B cell (primary cell): ENCODE measurements at regions not wholly inside any gene's neighbourhood (a gene's known extent, or its start where the extent isn't known, plus 50 kb on each side); places are given as distances from the start of the nearest gene placed in this dataset.

Source experiments
- ATAC-seq: fragments of 200-7000 bp; cut with Tn5 transposase; one replicate; pipeline ENCODE4 v1.10.0; 2021; ENCODE audit warnings: low read depth, mild to moderate bottlenecking, moderate number of reproducible peaks, moderate library complexity
- CTCF ChIA-PET: fragments of 350-600 bp; sonication (Branson Sonifier 250); formaldehyde crosslinking; loops from one replicate; lab custom pipeline; 2021; ENCODE audit warnings: antibody characterized with exemption, inconsistent platforms; lab: Charles Lee
- POLR2A ChIA-PET: fragments of 350-600 bp; sonication (Branson Sonifier 250); formaldehyde crosslinking; loops from one replicate; lab custom pipeline; 2021; ENCODE audit warnings: antibody characterized with exemption; lab: Charles Lee
- DNase-seq: peaks from one replicate; pipeline ENCODE4 v3.0.0; 2013
- H2AFZ ChIP-seq: 2 replicates; pipeline ENCODE4 v1.6.1; 2012; ENCODE audit warnings: mild to moderate bottlenecking, low read depth, low read length; ENCODE audit not compliant: insufficient read depth, poor library complexity, severe bottlenecking
- H3K27ac ChIP-seq, 2 donors: 1 replicate in 1 of 2; 2 replicates in 1 of 2; pipeline ENCODE4 v1.5.1; 2012 to 2013; ENCODE audit warnings: low read length in 2 of 2, mild to moderate bottlenecking in 2 of 2, moderate library complexity in 1 of 2
- H3K27me3 ChIP-seq, 4 experiments: fragments of 200-600 bp in 1 of 4; sonication (generic) in 1 of 4; replicated peaks in 1 of 4; 1 replicate in 2 of 4; 2 replicates in 2 of 4; pipeline versions ENCODE4 v1.6.1 to v1.7.0; 2013 to 2016; ENCODE audit warnings: low read length in 3 of 4, mild to moderate bottlenecking in 2 of 4, mixed read lengths in 1 of 4, moderate library complexity in 1 of 4; ENCODE audit not compliant: insufficient read depth in 4 of 4, control insufficient read depth in 3 of 4; ENCODE audit errors: control extremely low read depth in 1 of 4
- H3K36me3 ChIP-seq, 2 experiments: replicated peaks in 1 of 2; 1 replicate in 1 of 2; 2 replicates in 1 of 2; pipeline versions ENCODE4 v1.6.1 to v1.7.1; 2013; ENCODE audit warnings: low read length in 1 of 2; ENCODE audit not compliant: insufficient read depth in 2 of 2, control insufficient read depth in 1 of 2; ENCODE audit errors: control extremely low read depth in 1 of 2, extremely low read depth in 1 of 2
- H3K4me1 ChIP-seq, 2 donors: fragments of 200-600 bp in 1 of 2; sonication (generic) in 1 of 2; 1 replicate in 1 of 2; 2 replicates in 1 of 2; pipeline versions ENCODE4 v1.5.1 to v1.6.1; 2013 to 2017; ENCODE audit warnings: low read length in 2 of 2; ENCODE audit not compliant: control insufficient read depth in 2 of 2, insufficient read depth in 2 of 2
- H3K4me2 ChIP-seq: replicated peaks from 2 replicates; pipeline ENCODE3; 2012; ENCODE audit warnings: mild to moderate bottlenecking, low read depth, low read length; ENCODE audit not compliant: poor library complexity, severe bottlenecking
- H3K4me3 ChIP-seq, 5 experiments: fragments of 200-600 bp in 1 of 5; sonication (generic) in 1 of 5; 1 replicate in 3 of 5; 2 replicates in 2 of 5; pipeline versions ENCODE4 v1.5.1 to v1.7.0; 2011 to 2016; ENCODE audit warnings: low read length in 4 of 5, mild to moderate bottlenecking in 4 of 5, low read depth in 2 of 5, control low read depth in 1 of 5, moderate library complexity in 1 of 5; ENCODE audit not compliant: insufficient read depth in 1 of 5; ENCODE audit errors: control extremely low read depth in 1 of 5, extremely low read depth in 1 of 5
- H3K79me2 ChIP-seq: fragments of 200-600 bp; sonication (generic); one replicate; pipeline ENCODE4 v1.6.0; 2016; ENCODE audit warnings: low read length; ENCODE audit not compliant: control insufficient read depth, insufficient read depth
- H3K9ac ChIP-seq: fragments of 200-600 bp; sonication (generic); 2 replicates; pipeline ENCODE4 v1.6.1; 2017; ENCODE audit warnings: mild to moderate bottlenecking, low read length, moderate library complexity
- H3K9me3 ChIP-seq, 3 donors: one replicate each; pipeline versions ENCODE4 v1.6.1 to v1.7.1; 2013; ENCODE audit warnings: low read length in 2 of 3; ENCODE audit not compliant: control insufficient read depth in 2 of 3, insufficient read depth in 1 of 3; ENCODE audit errors: control extremely low read depth in 1 of 3
- H4K20me1 ChIP-seq: 2 replicates; pipeline ENCODE4 v1.6.0; 2012; ENCODE audit warnings: mild to moderate bottlenecking, low read length; ENCODE audit not compliant: insufficient read depth, control insufficient read depth, poor library complexity, severe bottlenecking
- H3K27ac Mint-ChIP-seq: one replicate; pipeline ENCODE4 v1.8.0; 2021; ENCODE audit warnings: mixed read lengths
- H3K27me3 Mint-ChIP-seq: one replicate; pipeline ENCODE4 v1.8.0; 2021; ENCODE audit warnings: mixed read lengths
- H3K4me1 Mint-ChIP-seq: one replicate; pipeline ENCODE4 v1.8.0; 2021; ENCODE audit warnings: mixed read lengths
- H3K4me3 Mint-ChIP-seq: one replicate; pipeline ENCODE4 v1.8.0; 2021; ENCODE audit warnings: mixed read lengths
- H3K9me3 Mint-ChIP-seq: one replicate; pipeline ENCODE4 v1.8.0; 2022; ENCODE audit warnings: mixed read lengths; ENCODE audit not compliant: insufficient read depth
- EZH2 ChIP-seq: IDR thresholded peaks from 2 replicates; pipeline ENCODE4 v1.6.1; 2012; ENCODE audit warnings: borderline replicate concordance, low read depth, mild to moderate bottlenecking, moderate library complexity, low read length; ENCODE audit not compliant: insufficient read depth, poor library complexity, severe bottlenecking
- WGBS: methylation state at CpG from one replicate; pipeline ENCODE4 v1.1.5; 2013; ENCODE audit warnings: missing lambda C conversion rate; ENCODE audit not compliant: insufficient coverage; 5-methylcytosine and 5-hydroxymethylcytosine counted together
- intact Hi-C: fragments of 100-400 bp; cut with micrococcal nuclease; formaldehyde crosslinking; loops from one replicate; pipeline ENCODE4 v1.10.0; 2022
- TF ChIP-seq, protein P1 (sequence below): fragments of 200-600 bp; IDR thresholded peaks from one replicate; pipeline ENCODE4 v1.8.0; 2022; ENCODE audit warnings: antibody characterized with exemption, mild to moderate bottlenecking

DNA sequence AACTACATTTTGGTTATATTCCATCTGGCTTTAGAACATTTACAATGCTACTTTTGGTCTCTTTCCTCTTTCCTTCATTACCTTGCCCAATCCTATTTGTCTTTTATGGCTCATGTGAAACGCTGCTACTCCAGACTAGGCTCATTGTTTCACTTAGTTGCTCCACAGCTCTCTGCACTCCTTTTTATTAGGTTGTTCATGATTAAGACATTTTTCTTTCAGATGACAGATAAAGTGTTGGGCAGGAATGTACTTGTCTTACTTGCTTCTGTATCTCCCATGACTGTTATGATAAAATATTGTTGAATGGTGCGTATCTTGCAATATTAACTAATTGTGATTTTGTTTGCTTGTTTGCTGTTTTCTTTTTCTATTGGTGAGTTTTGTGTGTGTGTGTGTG lies 1532.3 kb downstream of the KCNT2 start:
- no peak overlapping the region for H2AFZ ChIP-seq
- Mint-ChIP-seq H3K9me3 (no peaks in the 10 kb centered on the region), H3K4me3 (no peak overlapping the region), H3K27me3 (no peaks in the 10 kb centered on the region), H3K27ac (no peak overlapping the region), H3K4me1 (no peaks in the 10 kb centered on the region)
- TF ChIP-seq EZH2 = no peak
- TF ChIP-seq, protein P1, sequence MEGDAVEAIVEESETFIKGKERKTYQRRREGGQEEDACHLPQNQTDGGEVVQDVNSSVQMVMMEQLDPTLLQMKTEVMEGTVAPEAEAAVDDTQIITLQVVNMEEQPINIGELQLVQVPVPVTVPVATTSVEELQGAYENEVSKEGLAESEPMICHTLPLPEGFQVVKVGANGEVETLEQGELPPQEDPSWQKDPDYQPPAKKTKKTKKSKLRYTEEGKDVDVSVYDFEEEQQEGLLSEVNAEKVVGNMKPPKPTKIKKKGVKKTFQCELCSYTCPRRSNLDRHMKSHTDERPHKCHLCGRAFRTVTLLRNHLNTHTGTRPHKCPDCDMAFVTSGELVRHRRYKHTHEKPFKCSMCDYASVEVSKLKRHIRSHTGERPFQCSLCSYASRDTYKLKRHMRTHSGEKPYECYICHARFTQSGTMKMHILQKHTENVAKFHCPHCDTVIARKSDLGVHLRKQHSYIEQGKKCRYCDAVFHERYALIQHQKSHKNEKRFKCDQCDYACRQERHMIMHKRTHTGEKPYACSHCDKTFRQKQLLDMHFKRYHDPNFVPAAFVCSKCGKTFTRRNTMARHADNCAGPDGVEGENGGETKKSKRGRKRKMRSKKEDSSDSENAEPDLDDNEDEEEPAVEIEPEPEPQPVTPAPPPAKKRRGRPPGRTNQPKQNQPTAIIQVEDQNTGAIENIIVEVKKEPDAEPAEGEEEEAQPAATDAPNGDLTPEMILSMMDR = no peak
- ATAC-seq = no peak
- intact Hi-C loops = no loop called here
- POLR2A ChIA-PET = no interaction called here
- CTCF ChIA-PET = no interaction called here
- no peak for DNase-seq
- H4K20me1 ChIP-seq = no peaks in the 10 kb centered on the region
- H3K9ac ChIP-seq = no peak overlapping the region
- no CpG with 5 or more reads among the region's 2 CpGs for WGBS
- H3K4me2 ChIP-seq = no peak overlapping the region
- no peak overlapping the region for H3K27ac ChIP-seq
- H3K4me1 ChIP-seq = no peaks in the 10 kb centered on the region
- no peaks in the 10 kb centered on the region for H3K27me3 ChIP-seq
- no peaks in the 10 kb centered on the region for H3K36me3 ChIP-seq
- H3K79me2 ChIP-seq = no peaks in the 10 kb centered on the region
- no peak overlapping the region for H3K4me3 ChIP-seq
- H3K9me3 ChIP-seq = no peaks in the 10 kb centered on the region

DNA sequence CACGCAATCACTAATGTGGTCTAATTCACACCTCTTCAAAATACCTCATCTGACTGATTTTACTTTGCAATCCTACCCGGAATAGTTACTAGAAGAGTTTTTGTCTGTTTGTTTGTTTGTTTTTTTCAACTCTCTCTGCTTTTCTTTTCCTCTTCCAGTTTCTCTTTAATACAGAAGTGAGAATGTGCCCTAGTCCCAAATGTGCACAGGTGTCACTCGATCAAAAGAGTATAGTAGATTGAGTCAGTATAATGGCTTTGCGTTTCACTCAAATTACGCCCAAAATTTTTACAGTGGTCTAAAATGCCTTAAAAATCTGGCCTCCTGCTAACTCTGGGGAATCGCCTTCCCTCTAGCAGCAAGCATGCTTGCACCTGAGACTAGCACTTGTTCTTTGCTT lies 1536.8 kb downstream of the KCNT2 start:
- WGBS = 90% methylated on average over 3 of the region's 6 CpGs
- no peaks in the 10 kb centered on the region for H3K36me3 ChIP-seq
- no peaks in the 10 kb centered on the region for H4K20me1 ChIP-seq
- no peaks in the 10 kb centered on the region for H3K27me3 ChIP-seq
- no peak overlapping the region for H3K4me2 ChIP-seq
- no peaks in the 10 kb centered on the region for H3K4me1 ChIP-seq
- POLR2A ChIA-PET = no interaction called here
- no peaks in the 10 kb centered on the region for H3K79me2 ChIP-seq
- no peak overlapping the region for H3K4me3 ChIP-seq
- no peak overlapping the region for H2AFZ ChIP-seq
- no peaks in the 10 kb centered on the region for H3K4me1 Mint-ChIP-seq
- H3K9me3 ChIP-seq = peaks cover 0 to 1% (median 0%) of the 10 kb centered on the region in 3 donors
- H3K9ac ChIP-seq = no peak overlapping the region
- TF ChIP-seq EZH2 = no peak
- TF ChIP-seq, protein P1 = no peak
- no peak overlapping the region for H3K27ac Mint-ChIP-seq
- H3K4me3 Mint-ChIP-seq = no peak overlapping the region
- DNase-seq = no peak
- H3K27ac ChIP-seq = no peak overlapping the region
- H3K9me3 Mint-ChIP-seq = no peaks in the 10 kb centered on the region
- H3K27me3 Mint-ChIP-seq = no peaks in the 10 kb centered on the region
- intact Hi-C loops = no loop called here
- ATAC-seq = no peak
- CTCF ChIA-PET = no interaction called here
